ENCODE measurements at regions not wholly inside any gene's neighbourhood (a gene's known extent, or its start where the extent isn't known, plus 50 kb on each side); places are given as distances from the start of the nearest gene placed in this dataset.

- no peak for TF ChIP-seq PREB (CRISPR knock-in tag; IDR thresholded peaks at IDR 0.05; ENCODE audit: borderline replicate concordance)
- TF ChIP-seq RELA (CRISPR knock-in tag; IDR thresholded peaks at IDR 0.05; ENCODE audit: borderline replicate concordance), result no peak
- no peak for TF ChIP-seq TEAD1 (CRISPR knock-in tag; IDR thresholded peaks at IDR 0.05)
- TF ChIP-seq SP1 (CRISPR knock-in tag; conservative IDR thresholded peaks at IDR 0.05), result no peak
- TF ChIP-seq CTCF (IDR thresholded peaks at IDR 0.05), result no peak
- TF ChIP-seq CREB1 (CRISPR knock-in tag; IDR thresholded peaks at IDR 0.05), result no peak
- no peak for TF ChIP-seq MAX (CRISPR knock-in tag; IDR thresholded peaks at IDR 0.05)
- TF ChIP-seq ATF6 (CRISPR knock-in tag; IDR thresholded peaks at IDR 0.05), result no peak
- TF ChIP-seq USF2 (CRISPR knock-in tag; IDR thresholded peaks at IDR 0.05), result no peak
- TF ChIP-seq NFYB (CRISPR knock-in tag; conservative IDR thresholded peaks at IDR 0.05; ENCODE audit: low read depth), result no peak
- TF ChIP-seq TCF7 (CRISPR knock-in tag; IDR thresholded peaks at IDR 0.05; ENCODE audit: low read depth), result no peak
- no peak for TF ChIP-seq NR1H2 (CRISPR knock-in tag; IDR thresholded peaks at IDR 0.05)
- no peak for TF ChIP-seq JUN (CRISPR knock-in tag; IDR thresholded peaks at IDR 0.05)
Measured at GRCh38 chr5:165705960-165706359, 2200.5 kb downstream of the MAT2B start.
